ENCODE measurements at regions not wholly inside any gene's neighbourhood (a gene's known extent, or its start where the extent isn't known, plus 50 kb on each side); places are given as distances from the start of the nearest gene placed in this dataset.

GRCh38 chr6:106745824-106746582 lies 116.6 kb downstream of the QRSL1 start:
- TF ChIP-seq POLR2A (IDR thresholded peaks at IDR 0.05) (no peak), CTCF (IDR thresholded peaks at IDR 0.05) (no peak)

Measured in thyroid gland (tissue), 4 donors.